ENCODE measurements at regions not wholly inside any gene's neighbourhood (a gene's known extent, or its start where the extent isn't known, plus 50 kb on each side); places are given as distances from the start of the nearest gene placed in this dataset.

- no peak for TF ChIP-seq CTCF (IDR thresholded peaks at IDR 0.05; ENCODE audit: low read depth, low read length)
- Histone ChIP-seq H3K36me3 (no peaks in the 10 kb centered on the region), H3K27me3 (ENCODE audit: insufficient read depth, low read depth, severe bottlenecking) (no peaks in the 10 kb centered on the region), H3K4me3 (ENCODE audit: low read depth, low read length) (no peak overlapping the region), H3K27ac (no peak overlapping the region), H3K9me3 (ENCODE audit: severe bottlenecking) (no peaks in the 10 kb centered on the region)
- no peak for DNase-seq
Measured at GRCh38 chr9:79800578-79800977, 228.8 kb downstream of the TLE4 start.

GRCh38 chr9:79799691-79800335 lies 228.0 kb downstream of the TLE4 start:
- no peak overlapping the region for H3K4me3 ChIP-seq (ENCODE audit: low read depth, low read length)
- no peaks in the 10 kb centered on the region for H3K27me3 ChIP-seq (ENCODE audit: insufficient read depth, low read depth, severe bottlenecking)
- H3K27ac ChIP-seq: no peak overlapping the region
- H3K36me3 ChIP-seq: no peaks in the 10 kb centered on the region
- H3K9me3 ChIP-seq (ENCODE audit: severe bottlenecking): no peaks in the 10 kb centered on the region
- TF ChIP-seq CTCF (IDR thresholded peaks at IDR 0.05; ENCODE audit: low read depth, low read length): no peak
- DNase-seq: no peak

- Histone ChIP-seq H3K9me3 (ENCODE audit: severe bottlenecking) (no peaks in the 10 kb centered on the region), H3K4me3 (ENCODE audit: low read depth, low read length) (no peak overlapping the region), H3K36me3 (no peaks in the 10 kb centered on the region), H3K27ac (no peak overlapping the region), H3K27me3 (ENCODE audit: insufficient read depth, low read depth, severe bottlenecking) (no peaks in the 10 kb centered on the region)
- no peak for DNase-seq
- TF ChIP-seq CTCF (IDR thresholded peaks at IDR 0.05; ENCODE audit: low read depth, low read length): no peak
Measured at GRCh38 chr9:79798450-79798849, 226.7 kb downstream of the TLE4 start.

- H3K36me3 ChIP-seq: no peaks in the 10 kb centered on the region
- no peak for TF ChIP-seq CTCF (IDR thresholded peaks at IDR 0.05; ENCODE audit: low read depth, low read length)
Measured at GRCh38 chr9:79796411-79796810, 224.6 kb downstream of the TLE4 start.

GRCh38 chr9:79788662-79789061 lies 216.9 kb downstream of the TLE4 start:
- no peak for DNase-seq
- no peaks in the 10 kb centered on the region for H3K9me3 ChIP-seq (ENCODE audit: severe bottlenecking)
- no peak overlapping the region for H3K4me3 ChIP-seq (ENCODE audit: low read depth, low read length)
- TF ChIP-seq CTCF (IDR thresholded peaks at IDR 0.05; ENCODE audit: low read depth, low read length): no peak
- H3K27ac ChIP-seq: no peak overlapping the region
- H3K36me3 ChIP-seq: no peaks in the 10 kb centered on the region
- H3K27me3 ChIP-seq (ENCODE audit: insufficient read depth, low read depth, severe bottlenecking): no peaks in the 10 kb centered on the region

More at GRCh38 chr9:79796411-79796810, 224.6 kb downstream of the TLE4 start:
- no peaks in the 10 kb centered on the region for H3K9me3 ChIP-seq (ENCODE audit: severe bottlenecking)
- no peak overlapping the region for H3K4me3 ChIP-seq (ENCODE audit: low read depth, low read length)
- no peaks in the 10 kb centered on the region for H3K27me3 ChIP-seq (ENCODE audit: insufficient read depth, low read depth, severe bottlenecking)
- no peak for DNase-seq
- H3K27ac ChIP-seq: no peak overlapping the region

GRCh38 chr9:79781263-79781662 lies 209.5 kb downstream of the TLE4 start:
- DNase-seq: no peak

More at GRCh38 chr9:79781263-79781662, 209.5 kb downstream of the TLE4 start:
- TF ChIP-seq CTCF (IDR thresholded peaks at IDR 0.05; ENCODE audit: low read depth, low read length): no peak
- Histone ChIP-seq H3K27me3 (ENCODE audit: insufficient read depth, low read depth, severe bottlenecking) (no peaks in the 10 kb centered on the region), H3K4me3 (ENCODE audit: low read depth, low read length) (no peak overlapping the region), H3K36me3 (no peaks in the 10 kb centered on the region), H3K27ac (no peak overlapping the region), H3K9me3 (ENCODE audit: severe bottlenecking) (no peaks in the 10 kb centered on the region)

All from WERI-Rb-1 (cell line).